ENCODE measurements at regions not wholly inside any gene's neighbourhood (a gene's known extent, or its start where the extent isn't known, plus 50 kb on each side); places are given as distances from the start of the nearest gene placed in this dataset.

DNA sequence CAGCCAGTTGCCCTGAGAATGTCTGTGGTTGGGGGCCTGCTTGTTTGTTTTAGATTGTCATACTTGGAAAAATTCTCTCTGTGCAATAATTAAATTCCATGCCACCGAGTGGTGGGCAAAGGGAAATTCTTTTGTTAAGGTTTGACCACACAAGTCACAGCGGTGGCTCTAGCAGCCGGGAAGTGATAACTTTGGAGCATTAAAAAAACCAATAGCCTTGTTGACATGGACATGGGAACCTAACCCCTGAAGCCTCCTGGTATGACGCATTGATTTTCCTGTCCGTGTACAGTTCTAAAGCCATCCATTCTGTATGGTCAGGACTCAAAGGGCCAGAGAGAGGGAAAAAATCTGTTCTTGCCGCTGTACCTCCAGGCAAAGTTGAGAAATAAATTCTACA, 384.9 kb upstream of the ZNF507 start:
- TF ChIP-seq, protein P1, sequence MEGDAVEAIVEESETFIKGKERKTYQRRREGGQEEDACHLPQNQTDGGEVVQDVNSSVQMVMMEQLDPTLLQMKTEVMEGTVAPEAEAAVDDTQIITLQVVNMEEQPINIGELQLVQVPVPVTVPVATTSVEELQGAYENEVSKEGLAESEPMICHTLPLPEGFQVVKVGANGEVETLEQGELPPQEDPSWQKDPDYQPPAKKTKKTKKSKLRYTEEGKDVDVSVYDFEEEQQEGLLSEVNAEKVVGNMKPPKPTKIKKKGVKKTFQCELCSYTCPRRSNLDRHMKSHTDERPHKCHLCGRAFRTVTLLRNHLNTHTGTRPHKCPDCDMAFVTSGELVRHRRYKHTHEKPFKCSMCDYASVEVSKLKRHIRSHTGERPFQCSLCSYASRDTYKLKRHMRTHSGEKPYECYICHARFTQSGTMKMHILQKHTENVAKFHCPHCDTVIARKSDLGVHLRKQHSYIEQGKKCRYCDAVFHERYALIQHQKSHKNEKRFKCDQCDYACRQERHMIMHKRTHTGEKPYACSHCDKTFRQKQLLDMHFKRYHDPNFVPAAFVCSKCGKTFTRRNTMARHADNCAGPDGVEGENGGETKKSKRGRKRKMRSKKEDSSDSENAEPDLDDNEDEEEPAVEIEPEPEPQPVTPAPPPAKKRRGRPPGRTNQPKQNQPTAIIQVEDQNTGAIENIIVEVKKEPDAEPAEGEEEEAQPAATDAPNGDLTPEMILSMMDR (IDR thresholded peaks at IDR 0.05; ENCODE audit: control extremely low read depth in 1 of 3, insufficient read depth in 1 of 3, low read depth in 1 of 3, low read length in 3 of 3), result no peak
- no peak for TF ChIP-seq NRF1 (IDR thresholded peaks at IDR 0.05; ENCODE audit: low read depth, low read length)
- TF ChIP-seq MAFK (IDR thresholded peaks at IDR 0.05; ENCODE audit: low read depth, low read length), result no peak
- TF ChIP-seq EZH2 (IDR thresholded peaks at IDR 0.05; ENCODE audit: low read depth, low read length, severe bottlenecking), result no peak
- TF ChIP-seq RFX5 (IDR thresholded peaks at IDR 0.05; ENCODE audit: borderline replicate concordance, low read depth, low read length), result no peak
- TF ChIP-seq POLR2A (IDR thresholded peaks at IDR 0.05; ENCODE audit: control extremely low read depth in 1 of 2, low read depth in 2 of 2, low read length in 2 of 2), result no peak
- no peak for TF ChIP-seq POLR2AphosphoS5 (IDR thresholded peaks at IDR 0.05; ENCODE audit: low read depth, low read length)
- no peak for TF ChIP-seq ASH2L (IDR thresholded peaks at IDR 0.05; ENCODE audit: low read length)
- no peak for TF ChIP-seq MAX (IDR thresholded peaks at IDR 0.05)
